GM21390 (cell line): ENCODE measurements at regions not wholly inside any gene's neighbourhood (a gene's known extent, or its start where the extent isn't known, plus 50 kb on each side); places are given as distances from the start of the nearest gene placed in this dataset.
A peak's percentile ranks its signal among the peaks of the same experiment; 100 is the strongest.
"Not testable (repeated sequence)": the region's sequence is repeated elsewhere in the genome, so short reads cannot be mapped to it uniquely, and the experiment has no call there.

Source experiments
- ATAC-seq: cut with Tn5 transposase; IDR thresholded peaks from one replicate; pipeline ENCODE4 v1.9.1; 2021; ENCODE audit not compliant: unreplicated experiment

DNA sequence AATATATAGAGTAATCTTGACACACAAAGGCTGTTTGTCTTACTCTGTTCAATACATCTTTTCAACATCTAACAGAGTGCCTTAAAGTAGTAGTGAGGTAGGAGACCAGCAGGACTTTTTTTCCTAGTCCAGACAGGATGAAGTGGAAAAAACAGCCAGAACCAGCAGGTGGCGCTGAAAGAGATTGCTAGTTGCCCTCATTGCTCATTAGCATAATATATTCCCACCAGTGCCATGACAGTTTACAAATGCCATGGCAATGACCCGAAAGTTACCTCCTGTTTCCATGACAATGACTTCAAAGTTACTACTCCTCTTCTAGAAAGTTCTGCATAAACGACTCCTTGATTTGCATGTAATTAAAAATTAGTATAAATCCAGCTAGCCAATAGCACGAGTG lies 387.4 kb downstream of the ACTL7B start:
- peak; percentile 64 for ATAC-seq

DNA sequence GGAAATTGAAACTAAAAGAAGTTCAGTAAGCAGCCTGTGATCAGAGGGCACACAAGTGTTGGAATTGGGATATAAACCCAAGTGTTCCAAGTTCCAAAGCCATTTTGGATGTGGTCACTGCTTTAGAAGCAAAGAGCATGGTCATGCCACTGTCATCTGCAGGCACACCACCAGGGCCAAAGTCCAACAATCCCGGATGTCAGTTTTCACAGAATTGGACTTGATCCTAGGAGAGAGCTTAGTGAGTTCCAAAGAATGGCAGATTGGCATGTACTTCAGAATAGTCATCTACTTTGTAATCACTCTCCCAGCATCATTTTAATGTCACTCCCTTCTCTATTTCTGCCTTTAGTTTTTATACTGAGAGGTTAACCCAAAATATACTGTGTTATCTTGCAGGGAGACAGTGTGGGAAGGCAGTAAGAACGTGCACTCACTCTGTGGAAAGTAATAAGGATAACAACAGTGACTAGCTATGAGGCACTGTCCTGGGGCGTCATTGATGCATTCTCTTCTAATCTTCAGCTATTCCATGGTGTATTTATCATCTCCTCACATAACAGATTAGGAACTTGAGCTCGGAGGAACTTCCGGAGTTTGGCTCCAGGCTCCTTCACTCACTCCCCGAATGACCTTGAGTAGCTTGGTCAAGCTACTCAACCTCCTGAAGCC lies 388.0 kb downstream of the ACTL7B start:
- ATAC-seq, result no peak

DNA sequence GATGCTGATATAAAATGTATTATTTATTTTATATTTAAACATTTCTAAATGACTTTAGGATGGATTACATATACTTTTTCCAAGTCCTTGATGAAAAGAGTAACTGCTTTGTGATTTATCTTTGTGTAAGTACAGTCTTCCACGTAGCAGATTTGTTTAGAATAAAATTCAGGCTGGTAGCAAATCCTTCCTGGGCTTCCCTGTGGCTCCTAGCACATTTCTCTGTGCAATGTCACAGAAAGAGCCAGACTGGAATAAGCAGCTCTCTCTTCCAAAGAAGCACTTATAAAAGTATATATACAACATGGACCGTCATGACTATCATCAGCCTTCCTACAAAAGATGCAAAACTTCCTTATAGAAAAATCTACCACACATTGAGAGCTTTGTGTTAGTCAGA lies 388.6 kb downstream of the ACTL7B start:
- no peak for ATAC-seq

DNA sequence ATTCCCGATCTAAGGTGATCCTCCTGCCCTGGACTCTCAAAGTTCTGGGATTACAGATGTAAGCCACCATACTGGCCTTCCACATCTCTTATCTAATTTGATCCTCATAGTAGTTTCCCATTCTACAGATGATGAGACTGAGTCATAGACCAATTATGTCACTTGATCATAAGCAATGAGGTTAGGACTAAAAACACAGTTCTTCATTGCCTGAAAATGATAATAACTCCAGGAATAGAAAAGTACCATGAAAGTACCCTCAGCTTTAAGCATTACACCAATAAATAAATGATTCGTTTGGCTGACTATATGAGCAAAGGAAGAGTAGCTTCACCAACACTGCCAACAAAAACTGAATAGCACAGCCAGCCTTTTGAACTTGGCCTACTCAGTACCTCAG lies 389.5 kb downstream of the ACTL7B start:
- ATAC-seq, result no peak

DNA sequence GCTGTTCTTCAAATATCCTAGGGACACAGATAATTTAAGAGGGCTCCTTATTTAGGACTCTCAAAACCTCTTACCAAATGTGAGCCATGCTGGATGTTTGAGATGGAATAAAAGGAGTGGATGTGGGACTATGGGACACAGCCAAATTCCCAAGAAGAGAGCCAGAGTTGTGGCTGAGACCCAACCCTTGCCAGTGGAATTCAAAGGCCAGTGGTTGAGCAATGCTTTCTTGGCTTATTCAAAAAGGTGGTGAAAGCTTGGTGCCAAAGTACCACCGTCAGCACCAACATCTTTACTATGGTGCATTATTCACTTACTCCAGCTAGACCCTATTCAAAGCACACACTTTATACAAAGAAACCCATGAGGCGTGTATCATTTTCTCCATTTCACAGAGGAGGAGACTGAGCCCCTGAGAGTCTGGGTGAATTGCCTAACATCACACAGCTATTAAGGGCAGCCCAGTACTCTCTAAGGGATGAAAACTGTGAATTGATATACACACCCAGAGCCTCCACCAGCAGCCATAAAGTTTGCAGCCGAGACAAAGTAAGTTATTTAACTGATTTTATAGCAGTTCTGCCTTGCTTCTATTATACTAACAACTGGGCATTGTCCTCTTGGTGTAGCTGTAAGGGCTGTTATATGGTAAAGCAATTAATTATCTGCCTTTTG lies 391.7 kb downstream of the ACTL7B start:
- no peak for ATAC-seq

DNA sequence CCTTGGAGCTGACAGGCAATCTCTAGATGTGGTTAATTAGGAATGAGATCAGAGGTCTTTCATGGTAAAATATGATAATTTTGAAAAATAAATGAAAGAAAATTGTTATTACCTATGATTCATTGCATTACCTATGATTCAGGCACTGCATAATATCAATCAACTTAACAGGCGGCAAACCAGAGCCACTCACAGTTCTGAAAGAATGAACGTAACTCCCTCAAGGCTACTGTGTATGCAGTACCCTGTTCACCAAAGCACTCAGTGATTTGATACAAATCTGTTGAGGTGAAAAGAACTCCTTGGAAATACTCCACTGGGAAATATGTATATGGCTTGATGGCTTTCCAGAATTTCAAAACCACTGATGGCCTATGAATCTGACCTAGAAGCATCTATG lies 398.9 kb downstream of the ACTL7B start:
- no peak for ATAC-seq

DNA sequence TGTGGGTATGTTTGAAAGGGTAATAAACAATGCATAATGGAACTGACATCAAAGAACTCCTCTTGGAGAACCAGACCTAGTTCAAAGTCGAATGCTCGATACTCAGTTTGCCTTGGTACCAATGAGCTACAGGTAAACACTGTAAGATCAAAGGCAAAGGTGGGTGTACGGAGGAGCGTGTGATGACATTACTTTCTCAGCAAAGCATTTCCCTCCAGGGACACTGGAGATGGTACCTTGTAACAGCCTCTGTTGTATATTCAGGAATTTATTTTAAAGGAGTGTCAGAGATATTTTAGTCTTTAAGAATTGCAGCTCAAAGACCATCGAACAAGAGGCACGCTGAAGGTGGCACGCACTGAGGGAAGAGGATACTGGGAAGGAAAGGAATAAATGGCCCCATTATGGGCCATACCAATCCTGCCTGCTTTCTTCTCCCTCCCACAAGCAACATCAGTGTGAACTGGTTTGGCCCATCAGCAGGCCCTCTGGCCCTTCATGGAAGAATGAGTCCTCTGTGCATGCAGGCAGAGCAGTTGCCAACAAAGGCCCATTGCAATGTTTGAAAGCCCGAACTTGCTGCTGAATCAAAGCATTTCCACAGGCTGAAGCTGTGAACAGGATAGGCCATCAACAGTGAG lies 410.2 kb downstream of the ACTL7B start:
- no peak for ATAC-seq

DNA sequence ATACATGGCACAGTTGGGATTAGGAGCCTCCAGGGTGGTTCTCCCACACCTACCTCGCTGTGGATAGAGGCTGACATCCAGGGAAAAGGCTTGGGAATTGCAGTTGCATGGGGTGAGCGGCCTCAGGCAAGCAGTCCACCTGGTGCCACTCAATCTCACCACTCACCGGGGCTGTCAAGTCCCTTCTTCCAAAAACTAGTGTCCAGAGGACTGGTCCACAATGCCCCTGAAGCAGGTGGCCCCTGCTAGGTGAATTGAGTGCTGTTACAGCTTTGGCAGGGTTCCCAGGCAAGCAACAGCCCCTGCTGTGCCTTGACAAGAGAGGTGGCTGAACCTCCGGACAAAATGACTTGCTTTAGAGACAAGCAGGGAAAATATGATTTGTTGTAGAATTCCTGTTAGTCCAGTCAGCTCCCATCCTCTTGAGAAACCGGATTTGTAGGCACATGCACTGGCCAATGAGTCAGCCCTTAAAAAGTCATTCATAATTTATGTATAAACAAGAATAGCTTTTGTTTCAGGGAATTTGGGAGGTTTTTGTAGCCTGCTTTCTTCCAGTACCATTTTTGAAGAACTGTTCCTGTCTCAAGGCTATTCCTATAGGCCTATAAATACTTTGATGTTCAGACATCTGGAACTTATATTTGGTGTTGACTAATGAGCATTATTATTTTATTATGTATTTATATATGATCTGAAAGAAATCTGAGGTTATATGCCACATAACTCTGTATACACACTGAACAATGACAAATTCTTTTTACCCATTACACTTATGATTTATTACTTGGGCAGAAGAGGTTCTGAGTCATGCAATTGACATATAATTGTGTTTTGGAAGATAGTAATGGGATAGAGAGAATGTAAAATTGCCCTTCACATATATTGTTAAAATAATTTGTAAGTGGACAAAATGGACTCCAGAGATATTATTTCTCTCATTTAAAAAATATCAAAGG lies 411.1 kb downstream of the ACTL7B start:
- ATAC-seq, result no peak

DNA sequence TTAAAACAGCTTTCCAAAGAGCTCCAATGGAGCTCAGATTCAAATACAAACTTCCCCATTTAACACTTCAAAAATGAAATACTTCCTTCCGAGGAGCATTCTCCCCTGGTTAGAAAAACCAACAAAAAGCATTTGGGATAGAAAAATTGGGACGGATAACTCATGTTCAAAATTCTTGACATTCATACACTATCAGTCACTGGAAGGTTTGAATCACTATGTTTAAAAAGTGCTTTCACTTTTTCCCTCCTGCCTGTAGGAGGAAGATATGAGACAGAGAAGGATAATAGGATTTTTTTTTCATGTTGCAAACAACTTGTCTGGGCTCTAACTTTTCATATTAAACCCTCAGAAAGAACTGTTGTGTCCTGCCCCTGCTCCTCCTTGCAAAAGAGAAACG lies 412.0 kb downstream of the ACTL7B start:
- no peak for ATAC-seq

DNA sequence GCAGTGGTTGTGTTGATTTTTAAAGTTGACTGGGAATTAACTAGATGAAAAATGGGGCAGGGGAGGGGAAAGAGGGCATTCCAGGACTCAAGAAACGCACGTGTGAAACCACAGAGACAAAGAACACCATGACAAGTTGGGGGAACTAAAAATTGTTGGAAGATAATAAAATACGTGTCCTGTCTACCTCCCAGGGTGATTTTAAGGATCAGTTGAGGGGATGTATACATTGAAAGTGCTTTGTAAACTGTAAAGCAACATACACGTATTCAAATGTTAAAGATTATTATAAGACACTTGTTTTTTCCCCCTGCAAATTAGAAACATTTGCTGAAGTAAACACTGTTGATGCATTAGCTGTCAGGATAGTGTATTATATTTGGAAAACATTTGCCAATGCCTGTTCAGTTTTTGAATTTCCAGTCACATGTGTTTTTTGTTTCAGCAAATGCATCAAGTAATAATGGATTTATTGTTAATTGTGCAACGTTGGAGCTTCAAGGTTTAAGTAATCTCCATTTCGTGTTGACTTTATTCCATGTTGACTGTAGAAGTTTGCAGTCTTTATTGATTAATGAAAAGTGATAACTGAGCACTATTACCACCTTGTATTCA lies 412.7 kb downstream of the ACTL7B start:
- ATAC-seq, result no peak

DNA sequence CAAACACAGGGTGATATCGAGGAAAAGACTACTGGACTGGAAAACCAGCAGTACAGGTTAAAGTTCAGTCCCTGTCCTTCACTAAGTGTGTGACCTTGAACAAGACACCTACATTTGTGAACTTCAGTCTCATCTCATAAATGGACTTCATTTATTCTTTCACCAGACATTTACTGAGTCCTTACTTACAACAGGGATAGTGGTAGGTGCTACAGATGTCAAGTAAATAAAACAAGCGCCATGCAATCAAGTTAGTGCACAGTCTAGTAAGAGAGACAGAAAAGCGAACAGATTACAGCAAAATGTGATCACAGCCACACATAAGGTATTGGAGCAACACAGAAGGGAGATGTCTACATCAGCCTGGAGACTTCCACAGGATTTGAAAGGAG lies 413.2 kb downstream of the ACTL7B start:
- no peak for ATAC-seq

DNA sequence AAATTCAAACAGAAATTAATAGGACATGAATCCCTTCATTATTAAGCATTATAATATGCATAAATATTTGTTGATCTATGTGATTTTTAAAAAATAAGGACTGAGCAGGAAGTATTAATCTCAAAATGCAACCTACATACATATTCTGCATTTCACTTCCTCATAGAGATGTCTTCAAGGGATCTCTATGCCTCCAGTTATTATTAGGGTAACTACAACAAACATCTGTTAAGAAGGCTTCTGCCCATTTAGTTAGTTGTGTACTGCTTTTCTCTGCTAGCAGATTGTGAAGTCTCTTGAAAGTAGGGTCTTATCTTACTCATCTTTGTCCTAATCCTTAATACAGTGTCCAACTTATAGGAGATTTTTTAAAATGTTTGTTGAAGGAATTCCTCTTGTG lies 414.1 kb downstream of the ACTL7B start:
- no peak for ATAC-seq

DNA sequence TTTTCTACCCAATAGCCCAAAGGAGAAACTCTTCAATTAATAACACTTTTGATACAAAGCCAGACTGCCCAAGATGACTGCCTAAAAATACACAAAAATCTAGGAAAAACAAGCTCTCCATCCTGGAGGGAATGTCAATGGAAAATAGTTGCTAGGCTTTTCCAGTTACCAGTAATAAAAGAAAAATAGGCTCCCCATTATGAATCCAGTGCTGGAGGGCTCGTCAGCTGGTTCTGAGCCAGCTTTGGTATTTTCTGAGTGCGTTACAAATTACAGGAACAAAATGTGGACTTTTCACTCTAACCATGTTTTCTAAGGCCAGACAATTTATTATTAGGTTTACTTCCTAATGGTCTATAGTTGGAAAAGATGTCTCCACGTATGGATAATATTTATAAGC lies 414.5 kb downstream of the ACTL7B start:
- ATAC-seq, result no peak

DNA sequence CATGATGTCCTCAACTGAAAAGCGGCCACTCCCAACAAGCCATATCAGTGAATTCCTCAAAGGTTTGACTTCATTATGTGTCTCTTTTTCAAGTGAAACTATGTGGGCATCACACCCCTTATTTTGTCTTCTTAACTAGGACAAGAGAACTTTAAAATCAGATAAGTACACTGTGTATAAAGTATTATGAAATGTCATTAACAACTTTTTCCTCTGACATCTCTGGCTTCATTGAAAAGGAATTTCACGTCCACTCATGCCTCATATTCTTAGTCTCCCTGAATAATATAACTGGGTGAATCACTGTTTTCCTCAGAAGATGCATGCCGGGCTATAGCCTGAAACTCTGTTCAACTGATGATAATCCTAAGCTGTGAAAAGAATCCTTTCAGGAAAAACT lies 415.8 kb downstream of the ACTL7B start:
- no peak for ATAC-seq

DNA sequence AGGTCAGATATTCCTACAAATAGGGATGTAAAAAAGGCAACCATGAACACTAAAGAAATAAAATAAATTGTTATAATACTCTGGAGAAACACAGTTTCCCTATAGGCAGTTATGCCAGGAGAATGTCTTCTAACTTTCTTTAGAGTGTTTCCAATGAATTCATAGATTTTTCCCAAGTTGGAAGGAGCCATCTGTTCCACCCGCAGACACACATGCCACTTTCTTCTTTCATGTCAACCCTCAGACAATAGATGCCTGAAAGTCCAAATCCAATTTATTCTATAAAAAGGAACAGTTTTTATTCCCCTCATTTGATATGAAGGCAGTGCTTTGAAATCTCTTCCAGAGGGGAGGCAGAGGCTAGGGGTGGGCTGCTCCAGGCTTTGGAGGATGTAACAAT lies 418.1 kb downstream of the ACTL7B start:
- ATAC-seq, result no peak

DNA sequence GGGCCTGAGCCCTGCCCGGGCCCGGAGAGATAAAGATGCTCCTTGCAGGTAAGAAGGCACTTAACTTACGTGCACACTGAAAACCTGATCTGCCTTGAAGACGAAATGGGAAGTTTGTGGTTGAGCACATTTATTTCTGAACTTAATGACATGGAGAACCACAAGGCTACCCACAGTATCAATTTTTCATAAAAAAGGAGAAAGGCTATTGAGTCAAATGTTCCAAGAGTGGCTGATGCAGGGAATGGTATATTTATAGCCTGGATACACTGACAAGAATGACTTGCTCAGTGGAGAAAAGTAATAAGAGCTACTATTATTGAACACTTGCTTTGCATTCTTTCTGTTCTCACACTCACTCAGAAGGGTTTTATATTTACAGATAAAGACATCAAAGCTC lies 419.3 kb downstream of the ACTL7B start:
- ATAC-seq, result no peak

DNA sequence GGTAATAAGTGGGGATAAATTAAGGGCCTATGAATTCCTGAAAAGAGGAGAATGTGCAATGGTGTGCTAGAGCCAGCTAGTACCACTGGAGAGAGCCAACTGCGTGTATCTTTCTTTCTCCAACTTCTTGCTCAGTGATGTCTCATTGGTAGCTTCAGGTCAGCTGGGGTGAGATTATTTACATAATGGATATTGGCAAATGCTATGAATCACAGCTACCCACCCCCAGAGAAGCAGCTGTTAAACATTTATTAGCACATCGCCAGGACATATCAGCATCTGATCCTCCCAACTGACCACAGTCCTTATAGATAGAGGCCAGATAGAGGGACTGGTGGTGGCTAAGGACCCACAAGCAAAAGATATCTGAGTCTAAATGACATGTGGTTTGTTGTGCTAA lies 421.3 kb downstream of the ACTL7B start:
- no peak for ATAC-seq

DNA sequence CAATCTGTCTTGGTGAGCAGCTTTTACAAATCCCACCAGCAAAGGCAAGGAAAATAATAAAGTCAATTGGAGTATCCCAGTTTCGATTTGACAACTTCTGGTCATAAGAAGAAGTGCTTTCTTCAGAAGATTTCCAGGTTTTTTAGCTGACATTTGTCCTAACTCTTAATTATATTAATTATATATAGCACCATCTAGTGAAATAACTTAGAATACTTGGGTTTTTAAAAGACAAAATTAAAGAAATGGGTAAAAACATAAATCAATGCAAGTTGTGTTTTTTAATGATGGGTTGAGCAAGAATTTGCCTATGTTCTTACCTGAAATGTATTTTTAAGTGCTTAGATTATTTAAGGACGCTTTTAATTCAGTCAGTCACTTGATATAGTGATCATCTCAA lies 421.8 kb downstream of the ACTL7B start:
- ATAC-seq, result no peak

DNA sequence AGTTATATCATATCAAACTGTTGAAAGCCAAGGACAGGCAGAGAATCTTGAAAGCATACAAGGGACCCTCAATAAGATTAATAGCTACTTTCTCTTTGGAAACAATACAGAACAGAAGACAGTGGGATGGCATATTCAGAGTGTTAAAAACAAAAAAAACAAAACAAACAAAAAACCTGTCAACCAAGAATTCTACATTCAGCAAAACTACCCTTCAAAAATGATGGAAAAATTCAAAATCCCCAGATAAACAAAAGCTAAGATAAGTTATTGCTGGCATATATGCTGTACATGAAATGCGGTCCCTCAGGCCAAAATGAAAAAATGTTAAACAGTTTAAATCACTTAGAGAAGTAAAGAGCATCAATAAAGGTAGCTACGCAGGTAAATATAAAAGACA lies 425.1 kb downstream of the ACTL7B start:
- no peak for ATAC-seq

DNA sequence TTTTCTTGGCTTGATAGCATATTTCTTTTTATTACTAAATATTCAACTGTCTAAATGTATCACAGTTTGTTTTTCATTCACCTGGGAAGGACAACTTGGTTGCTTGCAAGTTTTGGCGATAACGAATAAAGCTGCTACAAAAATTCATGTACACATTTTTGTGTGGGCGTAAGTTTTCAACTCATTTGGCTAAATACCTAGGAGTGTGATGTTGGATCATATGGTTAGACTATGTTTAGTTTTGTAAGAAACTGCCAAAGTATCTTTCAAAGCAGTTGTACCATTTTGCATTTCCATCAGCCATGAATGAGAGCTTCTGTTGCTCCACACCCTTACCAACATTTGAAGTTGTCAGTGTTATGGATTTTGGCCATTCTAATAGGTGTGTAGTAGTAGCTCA lies 428.0 kb downstream of the ACTL7B start:
- no peak for ATAC-seq

DNA sequence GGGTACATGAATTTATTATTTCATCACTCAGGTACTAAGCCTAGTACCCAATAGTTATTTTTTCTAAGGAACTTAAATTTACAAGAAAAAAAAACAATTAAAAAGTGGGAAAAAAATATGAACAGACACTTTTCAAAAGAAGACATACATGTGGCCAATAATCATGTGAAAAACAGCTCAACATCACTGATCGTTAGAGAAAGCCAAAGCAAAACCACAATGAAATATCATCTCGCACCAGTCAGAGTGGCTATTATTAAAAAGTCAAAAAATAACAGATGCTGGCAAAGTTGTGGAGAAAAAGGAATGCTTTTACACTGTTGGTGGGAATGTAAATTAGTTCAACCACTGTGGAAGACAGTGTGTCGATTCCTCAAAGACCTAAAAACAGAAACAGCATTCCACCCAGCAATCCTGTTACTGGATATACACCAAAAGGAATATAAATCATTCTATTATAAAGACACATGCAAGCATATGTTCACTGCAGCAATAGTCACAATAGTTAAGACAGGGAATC lies 429.3 kb downstream of the ACTL7B start:
- not testable (repeated sequence) for ATAC-seq
